ENCODE measurements at regions not wholly inside any gene's neighbourhood (a gene's known extent, or its start where the extent isn't known, plus 50 kb on each side); places are given as distances from the start of the nearest gene placed in this dataset.
A peak's percentile ranks its signal among the peaks of the same experiment; 100 is the strongest.

GRCh38 chr3:164620956-164621355, 457.3 kb downstream of the SI start:
- no peak for DNase-seq
- intact Hi-C loops (cut with DNase I, micrococcal nuclease) = no loop called here
- no peak for ATAC-seq

DNA sequence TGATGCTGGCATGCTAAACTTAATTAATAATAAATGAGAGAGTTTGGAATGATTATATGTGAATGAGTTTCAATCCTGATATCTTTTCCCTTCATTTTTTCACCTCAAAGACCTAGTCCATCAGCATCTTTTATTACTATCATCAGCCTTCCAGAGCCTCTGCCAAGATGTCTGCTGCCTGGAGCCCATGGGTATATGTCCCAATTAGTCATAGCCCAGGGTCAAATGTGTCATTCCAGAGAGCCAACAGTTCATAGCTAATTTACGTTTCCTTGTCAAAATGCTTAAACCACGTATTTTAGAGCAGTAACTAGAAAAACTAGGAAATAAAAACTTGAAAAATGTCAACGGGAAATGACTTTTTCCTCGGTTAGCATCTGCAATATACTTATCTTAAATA, 457.9 kb downstream of the SI start:
- DNase-seq = no peak
- intact Hi-C loops (cut with DNase I, micrococcal nuclease) = no loop called here
- no peak for ATAC-seq

DNA sequence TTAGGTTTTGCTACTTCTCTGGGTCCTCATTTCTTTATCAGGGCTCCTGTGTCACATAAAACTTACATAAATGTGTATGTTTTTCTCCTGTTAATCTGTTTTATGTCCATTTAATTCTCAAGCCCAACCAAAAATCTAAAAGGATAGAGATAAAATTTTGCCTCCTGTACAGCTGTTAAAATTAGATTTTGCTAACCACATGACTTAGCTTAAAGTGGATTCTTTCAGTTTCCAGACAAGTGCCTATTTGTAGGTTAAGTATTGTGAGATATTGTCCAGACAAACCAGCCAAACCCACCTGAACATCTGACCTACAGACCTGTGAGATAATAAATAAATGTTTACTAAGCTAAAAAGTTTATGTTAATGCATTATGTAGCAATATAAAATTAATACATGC, 465.5 kb downstream of the SI start:
- DNase-seq (no peak), ATAC-seq (no peak)
- intact Hi-C loops (cut with DNase I, micrococcal nuclease) = no loop called here

- intact Hi-C loops (cut with DNase I, micrococcal nuclease) = no loop called here
- ATAC-seq (no peak), DNase-seq (no peak)
Observed at GRCh38 chr3:164608554-164609276, 469.6 kb downstream of the SI start.

DNA sequence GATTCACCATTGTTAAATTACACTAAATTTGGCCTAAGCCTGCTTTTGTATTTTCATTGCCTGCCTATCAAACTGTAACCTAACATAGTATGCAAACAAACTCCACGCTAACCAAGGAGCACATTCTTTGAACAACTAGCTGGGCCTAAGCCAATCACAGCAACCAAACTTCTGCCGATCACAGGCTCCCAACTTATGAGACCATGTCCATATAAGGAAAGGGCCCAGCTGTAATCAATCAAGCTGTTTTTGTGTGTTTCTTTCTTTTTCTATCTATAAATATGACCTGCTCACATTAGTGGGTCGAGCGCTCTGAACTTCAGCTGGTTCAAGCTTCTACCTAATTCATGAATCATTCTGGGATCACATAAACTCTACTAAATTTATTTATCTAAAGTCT, 473.6 kb downstream of the SI start:
- intact Hi-C loops (cut with DNase I, micrococcal nuclease) = no loop called here
- ATAC-seq (no peak), DNase-seq (no peak)

GRCh38 chr3:164577667-164578210, 500.6 kb downstream of the SI start:
- no peak for DNase-seq
- no peak for ATAC-seq
- intact Hi-C loops (cut with DNase I, micrococcal nuclease) = no loop called here

- DNase-seq = no peak
- intact Hi-C loops (cut with DNase I, micrococcal nuclease) = no loop called here
- no peak for ATAC-seq
Observed at GRCh38 chr3:164572436-164572835, 505.9 kb downstream of the SI start.

DNA sequence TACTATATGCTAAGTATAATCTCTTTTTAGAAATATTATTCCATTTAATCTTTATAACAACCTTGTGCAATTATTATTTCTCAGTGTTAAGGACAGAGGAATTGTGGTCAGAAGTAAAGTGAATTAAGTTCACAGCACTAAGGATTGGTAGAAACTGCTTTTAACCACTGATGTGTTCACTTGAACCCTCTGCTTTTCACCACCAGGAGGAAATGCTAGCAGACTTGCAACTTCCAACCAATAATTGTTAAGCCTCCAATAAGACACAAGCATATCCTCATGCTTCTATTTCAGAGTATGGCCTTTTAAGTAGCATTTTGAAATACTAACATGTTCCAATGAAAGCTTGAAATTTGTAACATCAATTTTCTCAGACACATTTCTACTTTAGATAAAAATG, 527.4 kb downstream of the SI start:
- intact Hi-C loops (cut with DNase I, micrococcal nuclease) = no loop called here
- no peak for DNase-seq
- no peak for ATAC-seq

GRCh38 chr3:164539215-164539614, 539.1 kb downstream of the SI start:
- no peak for ATAC-seq
- DNase-seq = no peak
- intact Hi-C loops (cut with DNase I, micrococcal nuclease) = no loop called here

DNA sequence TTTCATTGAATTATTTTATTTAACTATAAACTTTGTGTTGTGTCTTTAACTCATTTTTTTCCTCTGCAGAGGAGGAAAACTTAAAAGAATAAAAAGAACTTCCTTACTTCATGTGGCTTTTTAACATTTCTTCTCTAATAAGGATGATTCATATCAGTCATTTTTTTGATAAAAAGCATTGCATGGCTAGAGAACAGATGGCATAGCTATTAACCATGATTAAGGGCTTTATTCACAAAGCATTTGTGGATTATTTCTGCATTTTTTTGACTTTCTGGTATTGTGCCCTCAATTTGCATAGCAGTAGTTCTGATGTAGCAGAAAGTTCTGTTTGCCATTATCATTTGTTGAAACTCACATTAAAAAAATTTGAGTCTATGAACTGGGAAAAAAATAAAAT, 540.8 kb downstream of the SI start:
- no peak for ATAC-seq
- no peak for DNase-seq
- intact Hi-C loops (cut with DNase I, micrococcal nuclease) = no loop called here

GRCh38 chr3:164533275-164533674, 545.0 kb downstream of the SI start:
- DNase-seq (no peak), ATAC-seq (no peak)
- intact Hi-C loops (cut with DNase I, micrococcal nuclease) = no loop called here

DNA sequence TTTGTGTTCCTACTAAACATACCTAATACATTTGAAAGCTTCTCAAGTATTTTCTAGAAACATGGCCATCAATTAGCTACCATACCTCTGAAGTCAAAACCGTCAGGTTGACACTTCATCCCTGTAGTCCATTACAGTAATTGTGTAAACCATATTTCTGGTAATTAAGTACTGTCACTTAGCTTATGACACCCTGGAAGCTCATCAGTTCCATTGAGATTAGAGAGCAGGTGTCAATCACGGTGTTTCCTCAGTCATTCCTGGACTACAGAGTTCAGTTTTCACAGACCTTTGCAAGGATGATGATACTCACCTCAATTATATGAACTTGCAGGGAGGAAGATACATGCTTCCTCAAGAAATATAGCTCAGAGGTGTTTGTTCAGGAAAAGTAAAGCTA, 552.0 kb downstream of the SI start:
- DNase-seq = no peak
- no peak for ATAC-seq
- intact Hi-C loops (cut with DNase I, micrococcal nuclease) = no loop called here

- ATAC-seq (peak; percentile 74), DNase-seq (no peak)
- intact Hi-C loops (cut with DNase I, micrococcal nuclease) = no loop called here
Observed at GRCh38 chr3:164524201-164524600, 554.1 kb downstream of the SI start.

GRCh38 chr3:164522073-164522763, 556.1 kb downstream of the SI start:
- ATAC-seq (no peak), DNase-seq (no peak)
- intact Hi-C loops (cut with DNase I, micrococcal nuclease) = no loop called here

- DNase-seq (no peak), ATAC-seq (no peak)
- intact Hi-C loops (cut with DNase I, micrococcal nuclease) = no loop called here
Observed at GRCh38 chr3:164521644-164522043, 556.7 kb downstream of the SI start.

GRCh38 chr3:164521139-164521538, 557.2 kb downstream of the SI start:
- DNase-seq (no peak), ATAC-seq (no peak)
- intact Hi-C loops (cut with DNase I, micrococcal nuclease) = no loop called here

DNA sequence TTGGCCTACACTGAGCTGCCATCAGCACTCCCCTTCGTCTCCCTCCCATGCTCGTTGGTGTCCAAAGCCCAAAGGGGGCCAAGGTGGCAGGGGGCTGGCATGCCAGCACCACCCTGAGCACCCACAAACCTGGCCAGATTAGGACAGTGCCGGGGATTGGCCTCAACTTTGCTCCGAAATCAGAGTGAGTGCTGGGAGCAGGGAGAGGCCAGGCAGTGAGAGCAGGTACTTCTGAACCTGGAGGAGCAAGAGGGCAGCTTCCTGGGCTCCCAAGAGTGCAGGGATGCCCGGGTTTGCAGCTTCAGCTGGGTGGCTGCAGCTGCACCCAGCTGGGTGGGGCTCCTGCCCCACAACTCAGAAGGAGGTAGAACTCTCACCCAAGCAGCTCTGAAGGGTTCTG, 563.0 kb downstream of the SI start:
- no peak for ATAC-seq
- no peak for DNase-seq
- intact Hi-C loops (cut with DNase I, micrococcal nuclease) = no loop called here

GRCh38 chr3:164514576-164514975, 563.7 kb downstream of the SI start:
- no peak for ATAC-seq
- intact Hi-C loops (cut with DNase I, micrococcal nuclease) = no loop called here
- no peak for DNase-seq

DNA sequence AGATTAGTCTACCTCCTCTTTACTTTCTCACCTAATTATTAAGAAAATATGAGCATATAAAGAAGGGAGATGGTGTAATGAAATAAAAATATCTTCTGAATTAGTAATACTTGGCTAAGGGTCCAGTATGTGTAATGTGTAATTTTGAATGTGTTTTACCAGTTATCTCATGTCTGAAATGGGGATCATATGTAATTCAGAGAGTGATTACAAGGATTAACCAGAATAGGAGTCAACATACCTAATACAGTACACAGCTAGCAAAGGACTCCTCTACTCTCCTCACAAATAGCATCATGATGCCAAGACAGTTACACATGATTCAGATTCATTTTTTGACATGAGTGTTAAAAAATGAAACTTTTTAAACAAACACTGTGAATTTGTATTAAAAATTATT, 570.4 kb downstream of the SI start:
- DNase-seq (no peak), ATAC-seq (no peak)
- intact Hi-C loops (cut with DNase I, micrococcal nuclease) = no loop called here

GRCh38 chr3:164498917-164499316, 579.4 kb downstream of the SI start:
- peak; percentile 89 for ATAC-seq
- DNase-seq = no peak
- intact Hi-C loops (cut with DNase I, micrococcal nuclease) = no loop called here

DNA sequence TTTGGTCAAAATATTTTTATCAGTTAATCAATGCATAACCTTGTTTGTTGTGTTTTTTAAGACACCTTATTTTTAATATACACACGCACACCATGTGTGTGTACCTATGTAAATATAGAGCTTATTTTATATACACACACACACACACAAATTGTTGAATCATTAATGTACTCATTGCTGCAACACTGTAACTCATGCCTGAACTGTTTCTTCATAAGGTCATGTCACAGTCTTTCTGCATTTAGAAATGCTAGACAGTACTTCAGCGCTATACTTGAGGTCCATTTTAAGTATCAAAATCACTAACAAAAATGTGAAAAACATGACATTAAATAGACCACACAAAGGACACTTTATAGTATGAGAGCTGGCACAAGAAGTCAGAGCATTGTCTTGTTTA, 589.4 kb downstream of the SI start:
- ATAC-seq (no peak), DNase-seq (no peak)
- intact Hi-C loops (cut with DNase I, micrococcal nuclease) = no loop called here
